NCI-H146 treated with DMSO at 0.1 percent for 48 hours (cell line): ENCODE measurements at regions not wholly inside any gene's neighbourhood (a gene's known extent, or its start where the extent isn't known, plus 50 kb on each side); places are given as distances from the start of the nearest gene placed in this dataset.
"Not testable (repeated sequence)": the region's sequence is repeated elsewhere in the genome, so short reads cannot be mapped to it uniquely, and the experiment has no call there.

Source experiments
- DNase-seq: peaks from one replicate; lab custom pipeline; 2025; ENCODE audit not compliant: unreplicated experiment; lab: John Stamatoyannopoulos, UW

DNA sequence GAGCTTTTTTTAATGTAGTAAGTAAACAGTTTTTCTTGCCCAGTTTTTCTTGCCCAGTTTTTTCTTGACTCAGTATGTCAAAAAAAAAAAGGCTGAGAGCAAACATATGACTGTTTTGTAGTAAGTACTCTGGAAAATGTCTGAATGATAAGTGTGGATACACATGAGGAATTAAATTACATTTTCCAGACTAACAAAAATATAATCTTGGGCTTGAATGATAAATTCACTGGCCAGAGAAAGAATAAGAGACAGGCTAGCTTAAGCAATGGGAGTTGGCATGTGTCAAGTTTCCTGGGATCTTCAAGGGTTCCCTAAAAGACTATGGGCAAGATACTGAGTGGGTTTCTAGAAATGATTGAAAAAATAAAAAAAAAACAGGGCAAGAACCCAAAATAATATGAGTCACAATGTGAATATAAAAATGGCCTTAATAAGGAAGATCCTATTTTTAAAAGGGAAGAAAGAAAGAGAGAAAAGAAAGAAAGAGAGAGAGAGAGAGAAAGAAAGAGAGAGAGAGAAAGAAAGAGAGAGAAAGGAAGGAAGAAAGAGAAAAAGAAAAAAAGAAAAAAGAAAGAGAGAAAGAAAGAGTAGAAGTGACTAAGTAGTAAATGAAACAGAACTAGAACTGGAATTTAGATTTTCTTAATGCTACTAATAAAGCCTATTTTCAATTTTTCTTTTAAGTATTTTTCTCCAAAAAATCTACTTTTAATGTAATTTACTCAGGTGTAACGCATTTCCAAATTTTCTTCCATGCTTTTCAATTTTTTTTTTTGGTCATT is 60.2 kb downstream of the TFPI2 start:
- DNase-seq: no peak

DNA sequence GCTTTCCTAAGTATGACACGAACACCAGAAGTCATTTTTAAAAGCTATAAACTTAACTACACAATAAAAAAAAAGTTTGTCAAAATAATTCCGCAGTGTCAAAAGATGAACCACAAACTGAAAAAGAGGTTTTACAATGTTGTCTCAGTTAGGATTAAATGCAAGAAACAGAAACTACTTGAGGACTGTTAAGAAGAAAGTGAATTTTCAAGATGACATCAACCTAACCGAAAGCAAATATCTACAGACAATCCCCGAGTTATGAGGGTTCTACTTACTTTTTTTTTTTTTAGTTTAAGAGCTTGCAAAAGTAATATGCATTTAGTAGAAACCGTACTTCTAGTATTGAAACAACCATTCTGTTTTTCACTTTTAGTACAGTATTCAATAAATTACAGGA is 62.3 kb downstream of the TFPI2 start:
- no peak for DNase-seq

DNA sequence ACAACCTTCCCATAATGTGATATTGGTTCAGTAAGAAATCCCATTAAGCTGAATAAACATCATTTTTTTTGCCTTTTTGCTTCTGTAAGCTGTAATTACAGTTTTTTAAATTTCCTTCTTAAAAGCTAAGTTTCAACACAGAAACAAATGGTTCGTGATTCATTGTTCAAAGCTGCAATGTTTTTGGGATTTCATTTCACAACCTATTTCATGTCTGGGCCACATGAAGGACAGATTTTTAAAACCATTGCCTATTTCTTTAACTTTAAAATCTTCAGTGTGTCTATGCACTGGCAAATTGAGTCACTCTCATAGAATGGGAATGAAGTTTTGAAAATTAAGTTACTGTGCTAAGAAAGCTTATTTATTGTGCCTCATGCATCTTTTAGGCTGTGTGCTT is 66.9 kb downstream of the TFPI2 start:
- DNase-seq: no peak

DNA sequence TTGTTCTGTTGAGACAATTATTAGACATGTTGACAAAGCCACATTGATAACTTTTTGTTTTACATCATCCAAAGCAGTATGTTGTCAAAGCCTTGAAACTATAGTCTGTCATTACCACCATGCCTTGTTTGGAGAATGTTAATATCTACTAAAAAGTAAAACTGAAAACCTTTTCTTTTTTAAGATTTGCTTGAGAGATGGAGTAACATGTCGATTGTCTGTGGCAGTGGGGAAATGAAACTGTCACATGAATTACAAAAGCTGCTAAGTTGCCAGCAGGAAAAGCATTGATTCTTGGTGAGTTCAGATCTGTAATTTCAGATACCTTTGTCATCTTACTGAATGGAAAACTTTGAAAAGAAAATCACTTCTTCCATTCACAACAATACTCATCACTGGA is 69.1 kb downstream of the TFPI2 start:
- DNase-seq: no peak

DNA sequence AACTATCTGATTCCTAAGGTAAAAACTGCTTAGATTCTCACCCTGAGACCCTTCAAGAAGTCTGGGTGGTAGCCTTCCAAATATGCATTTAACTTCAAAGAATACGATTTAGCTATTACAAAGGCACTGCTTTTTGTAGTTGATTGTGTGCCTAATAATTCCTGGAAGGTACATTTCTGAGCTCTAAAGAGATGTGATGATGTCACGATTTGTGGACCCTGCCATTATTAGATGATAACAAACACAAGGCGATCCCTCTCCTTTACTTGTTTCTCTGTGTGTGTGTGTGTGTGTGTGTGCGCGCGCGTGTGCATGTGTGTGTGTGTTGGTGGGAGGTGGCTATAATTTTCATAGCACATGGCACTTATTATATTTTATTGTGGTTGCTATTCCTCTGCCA is 70.9 kb downstream of the TFPI2 start:
- no peak for DNase-seq

DNA sequence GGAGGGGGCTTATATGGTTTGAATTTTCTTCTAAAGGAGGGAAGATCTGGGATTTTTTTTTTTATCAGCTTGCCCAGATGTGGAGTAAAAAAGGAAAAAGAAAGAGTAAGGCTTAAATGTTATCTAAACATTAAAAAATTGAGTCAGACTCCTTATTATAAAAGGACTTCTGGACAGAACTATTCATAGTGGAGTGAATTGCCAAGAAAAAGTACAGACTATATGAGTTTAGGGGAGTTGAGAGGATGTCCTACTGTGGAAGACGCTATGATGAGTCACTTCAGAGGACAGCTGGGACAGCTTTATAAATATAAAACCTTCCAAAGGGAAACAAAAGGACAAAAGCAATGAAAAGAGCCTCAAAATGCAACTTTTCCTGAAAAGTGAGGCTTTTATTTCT is 73.0 kb downstream of the TFPI2 start:
- DNase-seq: no peak

DNA sequence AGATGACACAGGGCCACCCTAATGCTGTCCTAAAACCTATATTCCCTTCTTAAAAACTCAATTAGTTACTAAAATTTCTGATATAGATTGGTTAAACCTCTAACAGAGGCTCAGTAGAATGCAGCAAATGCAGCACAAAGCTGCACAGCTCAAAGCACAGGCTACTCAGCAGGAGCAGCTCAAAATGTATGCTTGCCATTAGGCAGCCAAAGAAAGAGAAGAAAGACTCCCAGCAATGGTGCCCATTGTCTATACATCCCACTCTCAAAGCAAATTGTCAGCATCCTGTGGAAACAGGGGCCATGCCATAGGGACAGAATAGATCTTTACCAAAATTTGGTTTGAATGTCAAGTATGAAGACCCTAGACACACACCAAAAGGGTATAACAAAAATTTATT is 73.5 kb downstream of the TFPI2 start:
- peak; percentile 22 for DNase-seq

DNA sequence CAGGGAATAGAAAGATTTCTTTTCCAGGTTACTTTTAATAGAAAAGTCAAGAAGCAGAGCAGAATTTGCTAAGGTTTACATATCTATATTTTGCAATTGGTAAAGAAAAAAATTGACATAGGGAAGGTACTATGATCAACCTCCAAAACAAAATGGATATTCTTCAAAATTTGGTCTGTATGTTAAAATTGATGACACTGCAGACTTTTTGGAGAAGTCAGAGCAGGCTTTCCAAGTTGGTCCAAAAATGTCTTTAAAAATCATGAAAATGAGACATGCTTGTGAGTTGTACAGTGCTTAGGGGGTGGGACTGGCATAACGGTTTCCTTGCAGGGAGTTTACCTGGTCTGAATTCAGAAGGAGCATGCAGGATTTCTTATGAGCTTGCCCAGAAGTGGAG is 77.0 kb downstream of the TFPI2 start:
- no peak for DNase-seq

DNA sequence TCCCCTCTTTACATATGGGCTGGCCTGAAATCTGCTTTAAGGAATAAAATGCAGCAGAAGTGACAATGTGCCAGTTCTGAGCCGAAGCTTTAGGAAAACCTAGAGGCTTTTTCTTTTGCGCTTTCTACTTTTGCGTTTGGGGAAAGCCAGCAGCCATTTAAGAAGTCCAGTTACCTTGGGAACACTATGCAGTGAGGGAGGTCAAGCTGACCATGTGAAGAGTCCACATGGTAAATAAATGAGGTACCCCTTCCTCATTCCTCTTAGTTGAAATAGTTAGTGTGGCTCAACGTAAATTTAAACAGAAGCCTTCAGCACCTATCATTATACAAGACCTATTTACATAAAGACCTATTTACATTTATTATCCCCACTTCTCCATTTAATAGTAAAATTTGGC is 78.5 kb downstream of the TFPI2 start:
- no peak for DNase-seq

DNA sequence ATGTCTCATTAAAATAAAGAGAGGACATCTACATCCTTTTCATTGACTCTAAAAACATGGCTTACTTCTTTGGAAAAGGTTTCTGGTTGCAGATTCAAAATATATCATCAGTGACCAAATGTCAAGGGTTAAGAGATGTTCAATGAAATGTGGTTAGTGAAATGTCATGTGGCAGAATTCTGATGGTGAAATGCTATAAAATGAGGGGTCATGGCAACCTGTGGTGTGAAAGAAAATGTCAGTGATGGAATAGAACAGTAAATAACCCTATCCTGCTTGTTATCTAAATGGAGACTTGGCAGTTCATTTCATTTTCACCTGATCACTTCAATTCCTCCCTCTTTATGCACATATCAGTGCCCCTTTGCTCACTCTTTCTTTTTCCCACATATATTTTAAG is 79.4 kb downstream of the TFPI2 start:
- no peak for DNase-seq

DNA sequence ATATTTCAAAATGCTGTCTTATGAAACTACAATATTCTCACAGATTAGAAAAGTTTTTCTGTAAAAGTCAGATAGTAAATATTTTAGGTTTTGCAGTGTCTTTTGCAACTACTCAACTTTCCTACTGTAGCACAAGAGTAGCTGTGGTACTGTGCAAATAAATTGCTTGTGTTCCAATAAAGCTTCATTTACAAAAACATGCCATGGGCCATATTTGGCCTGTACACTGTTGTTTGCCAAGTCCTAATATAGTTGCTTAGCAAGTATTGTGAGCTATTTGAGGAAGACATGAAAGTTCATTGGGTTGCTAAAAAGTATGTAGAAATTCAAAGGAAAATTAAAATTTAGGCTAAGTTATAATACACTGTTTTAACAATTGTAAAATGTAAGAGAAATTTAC is 80.0 kb downstream of the TFPI2 start:
- no peak for DNase-seq

DNA sequence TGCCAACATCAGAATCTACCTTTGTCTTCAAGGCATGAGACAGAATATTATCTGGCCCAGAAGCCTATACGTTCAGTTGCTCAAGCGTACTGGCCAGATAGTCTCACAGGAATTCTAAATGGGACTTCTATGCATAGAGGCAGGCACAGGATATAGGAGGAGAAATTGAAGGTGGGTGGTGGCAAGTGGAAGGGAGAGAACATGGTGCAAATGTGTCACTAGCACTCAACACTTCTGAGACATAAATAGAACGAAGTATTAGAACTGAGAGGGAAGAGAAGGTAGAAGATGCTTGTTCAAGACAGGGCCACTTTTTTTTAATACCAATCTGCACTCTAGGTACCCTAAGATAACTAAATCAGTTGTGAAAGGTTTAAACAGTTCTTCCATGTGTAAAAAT is 85.8 kb downstream of the TFPI2 start:
- no peak for DNase-seq

DNA sequence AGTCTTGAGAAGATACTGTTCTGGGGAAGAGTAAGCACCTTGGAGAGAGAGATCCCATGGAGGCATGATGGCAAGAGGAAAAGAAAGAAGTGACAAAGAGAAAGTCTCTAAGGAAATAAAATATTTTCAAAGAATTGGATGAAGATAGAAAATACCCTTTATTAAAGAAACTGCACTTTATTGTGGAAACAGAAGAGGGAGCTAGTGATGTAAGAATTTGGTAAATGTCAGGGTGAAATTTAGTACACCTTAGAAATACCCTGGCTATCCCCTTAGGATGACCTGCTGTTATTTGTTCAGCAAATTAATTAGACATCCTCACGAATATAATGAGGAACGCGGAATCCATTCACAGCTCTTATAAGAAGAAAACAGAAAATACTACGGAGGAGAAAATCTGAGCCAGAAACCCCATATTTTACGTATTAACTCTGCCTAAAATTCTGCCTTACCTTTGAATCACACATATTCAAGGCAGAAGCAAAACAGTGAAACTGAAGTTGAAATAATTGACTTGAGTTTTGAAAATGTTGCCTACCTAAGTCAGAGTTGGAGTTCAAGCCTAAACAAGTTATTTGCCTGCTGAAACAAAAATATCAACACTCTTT is 90.7 kb downstream of the TFPI2 start:
- DNase-seq: no peak

DNA sequence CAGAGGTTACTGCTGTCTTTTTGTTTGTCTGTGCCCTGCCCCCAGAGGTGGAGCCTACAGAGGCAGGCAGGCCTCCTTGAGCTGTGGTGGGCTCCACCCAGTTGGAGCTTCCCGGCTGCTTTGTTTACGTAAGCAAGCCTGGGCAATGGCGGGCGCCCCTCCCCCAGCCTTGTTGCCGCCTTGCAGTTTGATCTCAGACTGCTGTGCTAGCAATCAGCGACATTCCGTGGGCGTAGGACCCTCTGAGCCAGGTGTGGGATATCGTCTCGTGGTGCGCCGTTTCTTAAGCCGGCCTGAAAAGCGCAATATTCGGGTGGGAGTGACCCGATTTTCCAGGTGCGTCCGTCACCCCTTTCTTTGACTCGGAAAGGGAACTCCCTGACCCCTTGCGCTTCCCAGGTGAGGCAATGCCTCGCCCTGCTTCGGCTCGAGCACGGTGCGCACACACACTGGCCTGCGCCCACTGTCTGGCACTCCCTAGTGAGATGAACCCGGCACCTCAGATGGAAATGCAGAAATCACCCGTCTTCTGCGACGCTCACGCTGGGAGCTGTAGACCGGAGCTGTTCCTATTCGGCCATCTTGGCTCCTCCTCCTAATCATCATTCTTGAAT is 97.4 kb downstream of the TFPI2 start:
- not testable (repeated sequence) for DNase-seq

DNA sequence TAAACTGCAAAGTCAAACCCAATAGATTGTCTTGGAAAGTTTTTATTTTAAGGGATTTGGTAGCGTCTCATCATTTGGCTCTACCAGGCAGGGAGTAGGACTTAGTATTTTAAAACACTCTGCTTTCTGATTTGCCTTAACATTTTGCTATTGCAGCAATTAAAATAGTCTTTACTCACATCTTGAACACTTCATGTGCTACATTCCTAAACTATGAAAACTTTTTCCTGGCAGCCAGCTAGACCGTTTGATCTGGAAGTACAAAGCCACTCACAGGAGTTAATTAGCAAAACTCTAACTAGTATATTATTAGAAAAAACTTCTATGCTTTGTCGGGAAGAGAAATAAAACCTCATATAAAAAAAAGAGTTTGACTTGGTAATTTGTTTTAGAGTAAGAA is 111.4 kb downstream of the TFPI2 start:
- no peak for DNase-seq

DNA sequence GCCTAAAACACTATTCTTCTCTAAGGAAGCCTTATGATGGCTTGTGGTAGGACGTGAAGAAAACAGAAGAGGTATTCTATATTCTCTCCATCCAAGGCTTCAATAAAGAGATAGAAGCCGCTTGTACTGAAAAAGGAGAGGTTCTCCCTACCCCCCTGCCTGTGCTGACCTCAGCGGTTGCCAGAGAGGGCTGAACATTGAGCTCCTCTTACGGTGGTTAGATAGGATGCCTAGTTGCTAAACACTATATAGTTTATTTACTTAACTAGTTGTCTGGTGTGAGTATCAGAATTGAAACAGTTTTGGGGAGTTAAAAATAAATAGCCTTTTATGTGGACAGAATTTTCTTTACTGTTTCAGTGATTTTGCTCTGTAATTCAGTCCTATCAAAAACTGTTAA is 112.2 kb downstream of the TFPI2 start:
- no peak for DNase-seq

DNA sequence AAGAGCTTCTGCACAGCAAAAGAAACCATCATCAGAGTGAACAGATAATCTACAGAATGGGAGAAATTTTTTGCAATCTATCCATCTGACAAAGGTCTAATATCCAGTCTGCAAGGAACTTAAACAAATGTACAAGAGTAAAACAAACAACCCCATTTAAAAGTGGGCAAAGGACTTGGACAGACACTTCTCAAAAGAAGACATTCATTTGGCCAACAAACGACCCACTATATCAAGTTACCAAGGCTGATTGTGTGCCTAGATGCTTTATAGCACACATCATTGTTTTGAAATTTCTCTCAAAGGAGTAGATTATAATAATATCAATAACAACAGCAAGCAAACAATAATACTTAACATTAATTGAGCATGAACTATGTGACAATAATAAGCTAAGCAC is 117.1 kb downstream of the TFPI2 start:
- no peak for DNase-seq

DNA sequence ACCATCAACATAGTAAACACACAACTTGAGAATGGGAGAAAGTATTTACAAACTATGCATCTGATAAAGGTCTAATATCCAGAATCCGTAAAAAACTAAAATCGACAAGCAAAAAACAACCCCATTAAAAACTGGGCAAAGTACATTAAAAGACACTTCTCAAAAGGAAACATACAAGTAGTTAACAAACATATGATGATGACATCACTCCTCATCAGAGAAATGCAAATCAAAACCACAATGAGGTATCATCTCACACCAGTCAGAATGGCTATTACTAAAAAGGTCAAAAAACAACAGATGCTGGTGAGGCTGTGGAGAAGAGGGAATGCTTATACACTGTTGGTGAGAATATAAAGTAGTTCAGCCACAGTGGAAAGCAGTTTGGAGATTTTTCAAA is 125.1 kb downstream of the TFPI2 start:
- DNase-seq: no peak

DNA sequence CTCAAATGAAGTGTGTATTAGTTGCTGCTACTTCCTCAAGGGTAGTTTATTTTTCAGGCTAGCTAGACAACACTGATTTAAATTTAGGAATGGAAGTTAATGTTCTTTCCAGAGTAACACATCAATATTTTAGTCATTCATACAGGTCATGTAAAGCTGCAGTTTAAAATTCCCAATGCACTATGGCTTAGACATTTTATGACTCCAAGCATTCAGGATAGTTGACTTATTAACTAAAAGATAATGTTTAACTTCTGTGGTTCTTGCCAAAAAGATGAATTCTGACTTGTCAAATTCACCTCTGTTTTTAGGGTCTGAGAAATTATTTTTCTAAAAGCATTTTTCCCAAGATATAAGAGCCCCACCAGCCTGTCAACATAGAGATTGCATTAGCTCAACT is 131.9 kb downstream of the TFPI2 start:
- no peak for DNase-seq

DNA sequence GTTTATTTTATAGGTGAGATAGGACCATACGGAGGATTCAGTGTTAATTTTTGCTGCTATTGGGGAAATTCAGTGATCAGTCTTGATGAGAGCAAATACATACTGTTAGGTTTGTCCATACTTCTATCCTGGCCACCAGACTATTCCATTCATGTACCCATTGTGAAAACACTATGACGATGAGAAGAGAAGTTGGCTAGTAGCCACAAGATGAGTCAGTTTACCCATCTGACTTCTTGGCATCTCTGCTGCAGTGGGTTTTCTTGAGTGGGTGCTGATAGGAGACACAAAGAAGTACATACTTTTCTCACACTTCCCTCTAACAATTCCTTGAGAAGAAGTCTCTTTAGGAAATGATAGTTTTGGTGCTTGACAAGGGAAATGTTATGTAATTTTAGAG is 133.1 kb downstream of the TFPI2 start:
- DNase-seq: no peak

DNA sequence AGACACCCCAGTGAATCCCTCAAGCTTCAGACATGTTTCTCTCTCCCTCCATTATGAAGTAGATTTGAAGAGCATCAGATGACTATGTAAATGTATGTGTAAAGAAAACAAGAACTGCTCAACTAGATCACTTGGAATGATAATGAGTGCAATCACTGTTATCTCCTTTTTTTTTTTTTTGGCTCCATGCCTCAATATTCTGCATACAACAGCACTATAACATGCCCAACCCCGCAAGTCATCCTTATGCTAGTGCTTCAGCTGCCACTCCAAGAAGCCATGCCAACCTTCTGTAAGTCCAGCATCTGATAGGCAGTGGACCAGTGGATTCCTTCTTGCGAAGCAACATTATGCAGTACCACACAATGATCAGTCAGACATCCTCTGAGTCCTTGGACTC is 133.7 kb downstream of the TFPI2 start:
- no peak for DNase-seq

DNA sequence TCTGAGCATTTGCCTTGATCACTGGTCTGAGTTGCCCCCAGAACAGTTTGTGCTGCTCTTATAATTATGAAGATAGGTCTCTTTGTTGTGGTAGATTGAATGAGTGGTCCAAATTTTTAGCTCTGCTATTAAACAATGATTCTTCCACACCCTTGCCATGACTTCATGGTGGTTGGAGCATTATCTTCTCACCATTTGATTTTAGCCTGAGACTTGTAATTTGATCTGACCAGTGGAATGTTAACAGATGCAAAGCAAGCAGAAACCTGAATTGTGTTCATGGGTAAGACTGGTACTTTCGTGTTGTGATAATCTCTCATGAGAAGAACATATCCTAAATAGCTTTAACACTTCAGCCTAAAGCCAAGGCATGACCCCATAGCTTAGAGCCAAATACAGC is 139.1 kb downstream of the TFPI2 start:
- no peak for DNase-seq

DNA sequence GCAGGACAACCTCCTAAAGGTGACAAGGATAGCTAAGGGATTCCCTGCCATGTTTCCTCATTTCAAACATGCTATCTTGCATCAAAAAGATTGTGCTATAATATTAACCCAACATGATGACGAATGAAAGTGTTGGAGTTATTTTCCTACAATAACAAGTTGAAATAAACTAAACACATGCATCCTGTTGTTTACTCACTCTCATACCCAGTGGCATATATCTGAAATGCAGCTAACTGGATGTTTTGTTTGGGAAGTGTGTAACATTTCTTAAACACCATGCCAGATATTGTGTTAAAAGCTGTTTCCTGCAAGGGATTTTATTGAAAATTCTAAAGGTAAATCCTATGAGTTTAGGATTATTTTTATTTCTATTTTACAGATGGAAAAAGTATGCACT is 139.6 kb downstream of the TFPI2 start:
- no peak for DNase-seq
